ENCODE measurements at regions not wholly inside any gene's neighbourhood (a gene's known extent, or its start where the extent isn't known, plus 50 kb on each side); places are given as distances from the start of the nearest gene placed in this dataset.

DNA sequence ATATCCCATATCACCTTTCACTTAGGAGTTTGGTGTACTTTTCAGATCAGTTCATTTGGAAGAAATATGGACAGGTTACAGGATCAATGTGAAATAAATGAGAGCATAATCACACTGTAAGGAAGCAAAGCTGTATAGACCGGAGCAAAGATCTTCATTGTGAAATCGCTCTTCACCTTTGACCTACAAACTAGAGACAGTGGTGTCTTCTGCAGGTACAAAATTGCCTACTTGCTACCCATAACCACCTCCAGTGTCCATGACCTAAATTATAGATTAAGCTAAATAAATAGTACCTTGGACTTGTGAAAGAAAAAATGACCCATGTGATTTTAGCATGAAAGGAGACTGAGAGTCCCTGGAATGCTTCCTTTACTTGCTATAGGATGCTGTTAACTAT, 379.5 kb upstream of the SUCLG2 start:
- no peak for TF ChIP-seq POLR2A (IDR thresholded peaks at IDR 0.05)
- TF ChIP-seq POLR2AphosphoS5 (IDR thresholded peaks at IDR 0.05) = no peak
